ENCODE measurements at regions not wholly inside any gene's neighbourhood (a gene's known extent, or its start where the extent isn't known, plus 50 kb on each side); places are given as distances from the start of the nearest gene placed in this dataset.

- TF ChIP-seq POLR2A (IDR thresholded peaks at IDR 0.05): no peak
- no peak for TF ChIP-seq CTCF (IDR thresholded peaks at IDR 0.05)
These were observed 307.7 kb upstream of the COL3A1 start for GRCh38 chr2:188666503-188666902.
